GM12865 (cell line): ENCODE measurements at regions not wholly inside any gene's neighbourhood (a gene's known extent, or its start where the extent isn't known, plus 50 kb on each side); places are given as distances from the start of the nearest gene placed in this dataset.

Experiments
- DNase-seq: peaks from one replicate; pipeline ENCODE4 v3.0.0; 2010; ENCODE audit warnings: low read depth
- H3K4me3 ChIP-seq: 2 replicates; pipeline ENCODE4 v1.5.1; 2011; ENCODE audit warnings: mild to moderate bottlenecking, low read depth, low read length, control low read depth
- TF ChIP-seq, protein P1 (sequence below): IDR thresholded peaks from 2 replicates; pipeline ENCODE4 v1.5.1; 2011; ENCODE audit warnings: low read length, control low read depth, low read depth, inconsistent platforms; ENCODE audit not compliant: insufficient read depth; ENCODE audit errors: missing control alignments

- DNase-seq: no peak
- H3K4me3 ChIP-seq: no peak overlapping the region
- TF ChIP-seq, protein P1, sequence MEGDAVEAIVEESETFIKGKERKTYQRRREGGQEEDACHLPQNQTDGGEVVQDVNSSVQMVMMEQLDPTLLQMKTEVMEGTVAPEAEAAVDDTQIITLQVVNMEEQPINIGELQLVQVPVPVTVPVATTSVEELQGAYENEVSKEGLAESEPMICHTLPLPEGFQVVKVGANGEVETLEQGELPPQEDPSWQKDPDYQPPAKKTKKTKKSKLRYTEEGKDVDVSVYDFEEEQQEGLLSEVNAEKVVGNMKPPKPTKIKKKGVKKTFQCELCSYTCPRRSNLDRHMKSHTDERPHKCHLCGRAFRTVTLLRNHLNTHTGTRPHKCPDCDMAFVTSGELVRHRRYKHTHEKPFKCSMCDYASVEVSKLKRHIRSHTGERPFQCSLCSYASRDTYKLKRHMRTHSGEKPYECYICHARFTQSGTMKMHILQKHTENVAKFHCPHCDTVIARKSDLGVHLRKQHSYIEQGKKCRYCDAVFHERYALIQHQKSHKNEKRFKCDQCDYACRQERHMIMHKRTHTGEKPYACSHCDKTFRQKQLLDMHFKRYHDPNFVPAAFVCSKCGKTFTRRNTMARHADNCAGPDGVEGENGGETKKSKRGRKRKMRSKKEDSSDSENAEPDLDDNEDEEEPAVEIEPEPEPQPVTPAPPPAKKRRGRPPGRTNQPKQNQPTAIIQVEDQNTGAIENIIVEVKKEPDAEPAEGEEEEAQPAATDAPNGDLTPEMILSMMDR: no peak
Observed at GRCh38 chr12:76249501-76249900, 98.7 kb downstream of the BBS10 start.

GRCh38 chr12:76247992-76248391 lies 100.2 kb downstream of the BBS10 start:
- DNase-seq: no peak
- no peak overlapping the region for H3K4me3 ChIP-seq
- TF ChIP-seq, protein P1: no peak

GRCh38 chr12:76247026-76247646 lies 101.1 kb downstream of the BBS10 start:
- no peak for DNase-seq

GRCh38 chr12:76246611-76247010 lies 101.6 kb downstream of the BBS10 start:
- H3K4me3 ChIP-seq: no peak overlapping the region
- TF ChIP-seq, protein P1: no peak
- no peak for DNase-seq

More at GRCh38 chr12:76247026-76247646, 101.1 kb downstream of the BBS10 start:
- TF ChIP-seq, protein P1: no peak
- no peak overlapping the region for H3K4me3 ChIP-seq

GRCh38 chr12:76244300-76244699 lies 103.9 kb downstream of the BBS10 start:
- no peak overlapping the region for H3K4me3 ChIP-seq
- TF ChIP-seq, protein P1: no peak
- DNase-seq: no peak

- TF ChIP-seq, protein P1: no peak
- DNase-seq: no peak
- H3K4me3 ChIP-seq: no peak overlapping the region
Observed at GRCh38 chr12:76242813-76243550, 105.2 kb downstream of the BBS10 start.

GRCh38 chr12:76241371-76241770 lies 106.8 kb downstream of the BBS10 start:
- TF ChIP-seq, protein P1: no peak
- DNase-seq: no peak
- H3K4me3 ChIP-seq: no peak overlapping the region
